DND-41 (cell line): ENCODE measurements at regions not wholly inside any gene's neighbourhood (a gene's known extent, or its start where the extent isn't known, plus 50 kb on each side); places are given as distances from the start of the nearest gene placed in this dataset.

ENCODE experiments used
- ATAC-seq: fragments of 200-7000 bp; cut with Tn5 transposase; 3 replicates; pipeline ENCODE4 v1.9.1; 2021; ENCODE audit warnings: low read depth; ENCODE audit not compliant: insufficient read depth
- DNase-seq: peaks from one replicate; pipeline ENCODE4 v3.0.0-alpha.2; 2020
- H2AFZ ChIP-seq: 2 replicates; pipeline ENCODE4 v1.6.0; 2012; ENCODE audit warnings: low read depth, low read length
- H3K27ac ChIP-seq: 2 replicates; pipeline ENCODE4 v1.5.1; 2012; ENCODE audit warnings: low read length, inconsistent platforms
- H3K27me3 ChIP-seq: fragments of 200-600 bp; sonication (generic); 2 replicates; pipeline ENCODE4 v1.6.0; 2012; ENCODE audit warnings: low read length, mild to moderate bottlenecking, inconsistent platforms; ENCODE audit not compliant: insufficient read depth, poor library complexity
- H3K36me3 ChIP-seq: 2 replicates; pipeline ENCODE4 v1.5.1; 2012; ENCODE audit warnings: low read length, inconsistent platforms; ENCODE audit not compliant: insufficient read depth
- H3K4me1 ChIP-seq: 2 replicates; pipeline ENCODE4 v1.5.1; 2012; ENCODE audit warnings: mild to moderate bottlenecking, low read length; ENCODE audit not compliant: insufficient read depth
- H3K4me2 ChIP-seq: 2 replicates; pipeline ENCODE4 v1.6.0; 2012; ENCODE audit warnings: mild to moderate bottlenecking, moderate library complexity, low read length, inconsistent platforms; ENCODE audit not compliant: insufficient read depth
- H3K4me3 ChIP-seq, 2 experiments: fragments of 200-600 bp in 1 of 2; shearing (Covaris generic) in 1 of 2; 2 replicates each; pipeline ENCODE4 v1.5.1; 2012 to 2016; ENCODE audit warnings: inconsistent platforms in 2 of 2, low read length in 2 of 2, mild to moderate bottlenecking in 2 of 2, low read depth in 1 of 2, moderate library complexity in 1 of 2
- H3K79me2 ChIP-seq: 2 replicates; pipeline ENCODE4 v1.6.0; 2012; ENCODE audit warnings: low read length, inconsistent platforms; ENCODE audit not compliant: insufficient read depth
- H3K9ac ChIP-seq: 2 replicates; pipeline ENCODE4 v1.6.0; 2012; ENCODE audit warnings: low read depth, mild to moderate bottlenecking, inconsistent platforms, low read length, moderate library complexity
- H3K9me3 ChIP-seq: 2 replicates; pipeline ENCODE4 v1.5.1; 2012; ENCODE audit warnings: low read length, moderate library complexity, mild to moderate bottlenecking, inconsistent platforms; ENCODE audit not compliant: insufficient read depth, severe bottlenecking
- H4K20me1 ChIP-seq: 2 replicates; pipeline ENCODE4 v1.6.0; 2012; ENCODE audit warnings: low read length; ENCODE audit not compliant: insufficient read depth
- CTCF ChIP-seq: IDR thresholded peaks from 2 replicates; pipeline ENCODE4 v1.5.1; 2012; ENCODE audit warnings: borderline replicate concordance, low read length, moderate library complexity, mild to moderate bottlenecking; ENCODE audit not compliant: poor library complexity, severe bottlenecking; ENCODE audit errors: extremely low read depth
- EZH2 ChIP-seq: IDR thresholded peaks from 3 replicates; pipeline ENCODE4 v1.6.1; 2012; ENCODE audit warnings: borderline replicate concordance, low read depth, mild to moderate bottlenecking, moderate library complexity, low read length, inconsistent platforms; ENCODE audit not compliant: severe bottlenecking

- H3K4me3 ChIP-seq: no peak overlapping the region
- H3K27ac ChIP-seq: no peak overlapping the region
- ATAC-seq (no peak), DNase-seq (no peak)
- no peak overlapping the region for H2AFZ ChIP-seq
- TF ChIP-seq CTCF (no peak), EZH2 (no peak)
- no peak overlapping the region for H3K9ac ChIP-seq
- no peak overlapping the region for H3K4me2 ChIP-seq
- H4K20me1 ChIP-seq: no peaks in the 10 kb centered on the region
- no peaks in the 10 kb centered on the region for H3K36me3 ChIP-seq
- H3K9me3 ChIP-seq: no peaks in the 10 kb centered on the region
- no peaks in the 10 kb centered on the region for H3K27me3 ChIP-seq
- H3K79me2 ChIP-seq: no peaks in the 10 kb centered on the region
- no peaks in the 10 kb centered on the region for H3K4me1 ChIP-seq
Measured at GRCh38 chrX:67094061-67094460, 449.8 kb upstream of the AR start.

- H4K20me1 ChIP-seq: no peaks in the 10 kb centered on the region
- TF ChIP-seq EZH2 (no peak), CTCF (no peak)
- H3K4me3 ChIP-seq: no peak overlapping the region
- no peak overlapping the region for H2AFZ ChIP-seq
- no peak overlapping the region for H3K9ac ChIP-seq
- H3K79me2 ChIP-seq: no peaks in the 10 kb centered on the region
- no peaks in the 10 kb centered on the region for H3K27me3 ChIP-seq
- ATAC-seq: no peak
- no peak overlapping the region for H3K4me2 ChIP-seq
- no peaks in the 10 kb centered on the region for H3K4me1 ChIP-seq
- no peak for DNase-seq
- H3K36me3 ChIP-seq: no peaks in the 10 kb centered on the region
- H3K27ac ChIP-seq: no peak overlapping the region
- no peaks in the 10 kb centered on the region for H3K9me3 ChIP-seq
Measured at GRCh38 chrX:67050760-67051159, 411.9 kb upstream of the EDA2R start.

GRCh38 chrX:67044866-67045265 lies 406.0 kb upstream of the EDA2R start:
- Histone ChIP-seq H3K4me1 (no peaks in the 10 kb centered on the region), H3K9ac (no peak overlapping the region), H3K9me3 (no peaks in the 10 kb centered on the region), H3K4me2 (no peak overlapping the region), H3K27me3 (no peaks in the 10 kb centered on the region), H2AFZ (no peak overlapping the region), H3K27ac (no peak overlapping the region), H3K4me3 (no peak overlapping the region), H3K36me3 (no peaks in the 10 kb centered on the region), H3K79me2 (no peaks in the 10 kb centered on the region), H4K20me1 (no peaks in the 10 kb centered on the region)
- TF ChIP-seq CTCF (no peak), EZH2 (no peak)
- no peak for ATAC-seq
- no peak for DNase-seq
